ENCODE measurements at regions not wholly inside any gene's neighbourhood (a gene's known extent, or its start where the extent isn't known, plus 50 kb on each side); places are given as distances from the start of the nearest gene placed in this dataset.
"Not testable (repeated sequence)": the region's sequence is repeated elsewhere in the genome, so short reads cannot be mapped to it uniquely, and the experiment has no call there.

- TF ChIP-seq GATA1 (IDR thresholded peaks at IDR 0.05; ENCODE audit: low read depth, low read length), result no peak
- no peak for TF ChIP-seq POLR2A (IDR thresholded peaks at IDR 0.05; ENCODE audit: low read length)
- no peak for DNase-seq
These were observed 297.4 kb upstream of the SGCG start for GRCh38 chr13:22883262-22883840.

GRCh38 chr13:22883956-22884355 is 296.8 kb upstream of the SGCG start:
- TF ChIP-seq GATA1 (IDR thresholded peaks at IDR 0.05; ENCODE audit: low read depth, low read length), result no peak
- TF ChIP-seq POLR2A (IDR thresholded peaks at IDR 0.05; ENCODE audit: low read length), result no peak
- DNase-seq, result no peak

- not testable (repeated sequence) for DNase-seq
These were observed 294.7 kb upstream of the SGCG start for GRCh38 chr13:22886061-22886460.

GRCh38 chr13:22889376-22889775 is 291.4 kb upstream of the SGCG start:
- DNase-seq, result not testable (repeated sequence)

GRCh38 chr13:22893204-22893603 is 287.6 kb upstream of the SGCG start:
- no peak for DNase-seq
- no peak for TF ChIP-seq GATA1 (IDR thresholded peaks at IDR 0.05; ENCODE audit: low read depth, low read length)
- TF ChIP-seq POLR2A (IDR thresholded peaks at IDR 0.05; ENCODE audit: low read length), result no peak

- DNase-seq, result no peak
- no peak for TF ChIP-seq GATA1 (IDR thresholded peaks at IDR 0.05; ENCODE audit: low read depth, low read length)
- no peak for TF ChIP-seq POLR2A (IDR thresholded peaks at IDR 0.05; ENCODE audit: low read length)
These were observed 287.0 kb upstream of the SGCG start for GRCh38 chr13:22893777-22894176.

GRCh38 chr13:22897571-22898314 is 283.0 kb upstream of the SGCG start:
- TF ChIP-seq GATA1 (IDR thresholded peaks at IDR 0.05; ENCODE audit: low read depth, low read length), result no peak
- TF ChIP-seq POLR2A (IDR thresholded peaks at IDR 0.05; ENCODE audit: low read length), result no peak
- DNase-seq, result no peak

GRCh38 chr13:22900416-22900951 is 280.3 kb upstream of the SGCG start:
- not testable (repeated sequence) for DNase-seq

GRCh38 chr13:22903301-22903700 is 277.5 kb upstream of the SGCG start:
- no peak for DNase-seq
- TF ChIP-seq POLR2A (IDR thresholded peaks at IDR 0.05; ENCODE audit: low read length) (no peak), GATA1 (IDR thresholded peaks at IDR 0.05; ENCODE audit: low read depth, low read length) (no peak)

GRCh38 chr13:22903925-22904324 is 276.9 kb upstream of the SGCG start:
- TF ChIP-seq GATA1 (IDR thresholded peaks at IDR 0.05; ENCODE audit: low read depth, low read length) (no peak), POLR2A (IDR thresholded peaks at IDR 0.05; ENCODE audit: low read length) (no peak)
- no peak for DNase-seq

- TF ChIP-seq POLR2A (IDR thresholded peaks at IDR 0.05; ENCODE audit: low read length) (no peak), GATA1 (IDR thresholded peaks at IDR 0.05; ENCODE audit: low read depth, low read length) (no peak)
- no peak for DNase-seq
These were observed 265.2 kb upstream of the SGCG start for GRCh38 chr13:22915442-22916082.

GRCh38 chr13:22916276-22916675 is 264.5 kb upstream of the SGCG start:
- not testable (repeated sequence) for DNase-seq

GRCh38 chr13:22925881-22926747 is 254.7 kb upstream of the SGCG start:
- TF ChIP-seq POLR2A (IDR thresholded peaks at IDR 0.05; ENCODE audit: low read length) (no peak), GATA1 (IDR thresholded peaks at IDR 0.05; ENCODE audit: low read depth, low read length) (no peak)
- peak in 1 of 2 experiments; percentile 4 for DNase-seq

- DNase-seq, result no peak
- TF ChIP-seq GATA1 (IDR thresholded peaks at IDR 0.05; ENCODE audit: low read depth, low read length) (no peak), POLR2A (IDR thresholded peaks at IDR 0.05; ENCODE audit: low read length) (no peak)
These were observed 253.9 kb upstream of the SGCG start for GRCh38 chr13:22926748-22927400.

GRCh38 chr13:22927845-22928244 is 252.9 kb upstream of the SGCG start:
- DNase-seq, result not testable (repeated sequence)
